T47D (cell line): ENCODE measurements at regions not wholly inside any gene's neighbourhood (a gene's known extent, or its start where the extent isn't known, plus 50 kb on each side); places are given as distances from the start of the nearest gene placed in this dataset.

ENCODE experiments used
- DNase-seq, 2 experiments: peaks; one replicate each; pipeline versions ENCODE4 v3.0.0 to v3.0.0-alpha.2; 2011 to 2012; ENCODE audit warnings: low read depth in 1 of 2, low spot score in 1 of 2
- JUND ChIP-seq: IDR thresholded peaks from 2 replicates; pipeline ENCODE4 v1.6.1; 2012; ENCODE audit warnings: low read depth
- in situ Hi-C: cut with HindIII; loops from 2 replicates; pipeline ENCODE4 v1.10.0; 2016; ENCODE audit warnings: low sequenced_read_pairs, low pct_unique_long_range_greater_than_20kb

GRCh38 chr17:72591289-72592241 lies 470.7 kb downstream of the SOX9 start:
- in situ Hi-C loops = no loop called here
- DNase-seq = peak in 1 of 2 experiments; percentile 29
- no peak for TF ChIP-seq JUND

- in situ Hi-C loops = no loop called here
- DNase-seq = peak; percentile 92 to 96
- TF ChIP-seq JUND = no peak
Measured at GRCh38 chr17:72592242-72592966, 471.6 kb downstream of the SOX9 start.

- in situ Hi-C loops = no loop called here
- no peak for TF ChIP-seq JUND
- no peak for DNase-seq
Measured at GRCh38 chr17:72592967-72593325, 472.1 kb downstream of the SOX9 start.

GRCh38 chr17:72594248-72594647 lies 473.4 kb downstream of the SOX9 start:
- no peak for DNase-seq
- TF ChIP-seq JUND = no peak
- in situ Hi-C loops = no loop called here
